ENCODE measurements at regions not wholly inside any gene's neighbourhood (a gene's known extent, or its start where the extent isn't known, plus 50 kb on each side); places are given as distances from the start of the nearest gene placed in this dataset.

DNA sequence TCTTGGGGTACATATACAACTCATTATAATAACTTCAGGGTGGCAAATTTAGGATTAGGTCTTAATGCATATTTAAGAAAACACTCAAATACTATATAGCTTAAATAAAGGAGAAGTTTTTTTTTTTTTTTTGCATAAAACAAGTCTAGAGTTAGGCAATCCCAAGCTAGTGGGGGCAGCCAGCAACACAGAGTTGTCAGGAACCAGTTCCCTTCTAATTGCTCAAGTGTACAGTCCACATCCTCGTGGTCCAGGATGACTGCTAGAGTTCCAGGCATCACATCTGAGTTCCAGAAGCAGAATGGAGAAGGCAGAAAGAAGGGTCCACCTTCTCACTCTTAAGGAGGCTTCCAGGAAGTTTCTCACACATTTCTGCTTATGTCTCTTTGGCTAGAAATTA, 261.9 kb upstream of the PLET1 start:
- TF ChIP-seq, protein P1, sequence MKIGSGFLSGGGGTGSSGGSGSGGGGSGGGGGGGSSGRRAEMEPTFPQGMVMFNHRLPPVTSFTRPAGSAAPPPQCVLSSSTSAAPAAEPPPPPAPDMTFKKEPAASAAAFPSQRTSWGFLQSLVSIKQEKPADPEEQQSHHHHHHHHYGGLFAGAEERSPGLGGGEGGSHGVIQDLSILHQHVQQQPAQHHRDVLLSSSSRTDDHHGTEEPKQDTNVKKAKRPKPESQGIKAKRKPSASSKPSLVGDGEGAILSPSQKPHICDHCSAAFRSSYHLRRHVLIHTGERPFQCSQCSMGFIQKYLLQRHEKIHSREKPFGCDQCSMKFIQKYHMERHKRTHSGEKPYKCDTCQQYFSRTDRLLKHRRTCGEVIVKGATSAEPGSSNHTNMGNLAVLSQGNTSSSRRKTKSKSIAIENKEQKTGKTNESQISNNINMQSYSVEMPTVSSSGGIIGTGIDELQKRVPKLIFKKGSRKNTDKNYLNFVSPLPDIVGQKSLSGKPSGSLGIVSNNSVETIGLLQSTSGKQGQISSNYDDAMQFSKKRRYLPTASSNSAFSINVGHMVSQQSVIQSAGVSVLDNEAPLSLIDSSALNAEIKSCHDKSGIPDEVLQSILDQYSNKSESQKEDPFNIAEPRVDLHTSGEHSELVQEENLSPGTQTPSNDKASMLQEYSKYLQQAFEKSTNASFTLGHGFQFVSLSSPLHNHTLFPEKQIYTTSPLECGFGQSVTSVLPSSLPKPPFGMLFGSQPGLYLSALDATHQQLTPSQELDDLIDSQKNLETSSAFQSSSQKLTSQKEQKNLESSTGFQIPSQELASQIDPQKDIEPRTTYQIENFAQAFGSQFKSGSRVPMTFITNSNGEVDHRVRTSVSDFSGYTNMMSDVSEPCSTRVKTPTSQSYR (CRISPR knock-in tag; IDR thresholded peaks at IDR 0.05), result no peak
- TF ChIP-seq, protein P2, sequence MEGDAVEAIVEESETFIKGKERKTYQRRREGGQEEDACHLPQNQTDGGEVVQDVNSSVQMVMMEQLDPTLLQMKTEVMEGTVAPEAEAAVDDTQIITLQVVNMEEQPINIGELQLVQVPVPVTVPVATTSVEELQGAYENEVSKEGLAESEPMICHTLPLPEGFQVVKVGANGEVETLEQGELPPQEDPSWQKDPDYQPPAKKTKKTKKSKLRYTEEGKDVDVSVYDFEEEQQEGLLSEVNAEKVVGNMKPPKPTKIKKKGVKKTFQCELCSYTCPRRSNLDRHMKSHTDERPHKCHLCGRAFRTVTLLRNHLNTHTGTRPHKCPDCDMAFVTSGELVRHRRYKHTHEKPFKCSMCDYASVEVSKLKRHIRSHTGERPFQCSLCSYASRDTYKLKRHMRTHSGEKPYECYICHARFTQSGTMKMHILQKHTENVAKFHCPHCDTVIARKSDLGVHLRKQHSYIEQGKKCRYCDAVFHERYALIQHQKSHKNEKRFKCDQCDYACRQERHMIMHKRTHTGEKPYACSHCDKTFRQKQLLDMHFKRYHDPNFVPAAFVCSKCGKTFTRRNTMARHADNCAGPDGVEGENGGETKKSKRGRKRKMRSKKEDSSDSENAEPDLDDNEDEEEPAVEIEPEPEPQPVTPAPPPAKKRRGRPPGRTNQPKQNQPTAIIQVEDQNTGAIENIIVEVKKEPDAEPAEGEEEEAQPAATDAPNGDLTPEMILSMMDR (IDR thresholded peaks at IDR 0.05), result no peak
- TF ChIP-seq, protein P3, sequence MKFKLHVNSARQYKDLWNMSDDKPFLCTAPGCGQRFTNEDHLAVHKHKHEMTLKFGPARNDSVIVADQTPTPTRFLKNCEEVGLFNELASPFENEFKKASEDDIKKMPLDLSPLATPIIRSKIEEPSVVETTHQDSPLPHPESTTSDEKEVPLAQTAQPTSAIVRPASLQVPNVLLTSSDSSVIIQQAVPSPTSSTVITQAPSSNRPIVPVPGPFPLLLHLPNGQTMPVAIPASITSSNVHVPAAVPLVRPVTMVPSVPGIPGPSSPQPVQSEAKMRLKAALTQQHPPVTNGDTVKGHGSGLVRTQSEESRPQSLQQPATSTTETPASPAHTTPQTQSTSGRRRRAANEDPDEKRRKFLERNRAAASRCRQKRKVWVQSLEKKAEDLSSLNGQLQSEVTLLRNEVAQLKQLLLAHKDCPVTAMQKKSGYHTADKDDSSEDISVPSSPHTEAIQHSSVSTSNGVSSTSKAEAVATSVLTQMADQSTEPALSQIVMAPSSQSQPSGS (CRISPR knock-in tag; IDR thresholded peaks at IDR 0.05; ENCODE audit: borderline replicate concordance, low read depth), result no peak
- TF ChIP-seq, protein P4, sequence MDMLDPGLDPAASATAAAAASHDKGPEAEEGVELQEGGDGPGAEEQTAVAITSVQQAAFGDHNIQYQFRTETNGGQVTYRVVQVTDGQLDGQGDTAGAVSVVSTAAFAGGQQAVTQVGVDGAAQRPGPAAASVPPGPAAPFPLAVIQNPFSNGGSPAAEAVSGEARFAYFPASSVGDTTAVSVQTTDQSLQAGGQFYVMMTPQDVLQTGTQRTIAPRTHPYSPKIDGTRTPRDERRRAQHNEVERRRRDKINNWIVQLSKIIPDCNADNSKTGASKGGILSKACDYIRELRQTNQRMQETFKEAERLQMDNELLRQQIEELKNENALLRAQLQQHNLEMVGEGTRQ (CRISPR knock-in tag; IDR thresholded peaks at IDR 0.05), result no peak
- no peak for TF ChIP-seq NFYB (CRISPR knock-in tag; conservative IDR thresholded peaks at IDR 0.05; ENCODE audit: low read depth)
- TF ChIP-seq CREB1 (CRISPR knock-in tag; IDR thresholded peaks at IDR 0.05), result no peak
- TF ChIP-seq, protein P5, sequence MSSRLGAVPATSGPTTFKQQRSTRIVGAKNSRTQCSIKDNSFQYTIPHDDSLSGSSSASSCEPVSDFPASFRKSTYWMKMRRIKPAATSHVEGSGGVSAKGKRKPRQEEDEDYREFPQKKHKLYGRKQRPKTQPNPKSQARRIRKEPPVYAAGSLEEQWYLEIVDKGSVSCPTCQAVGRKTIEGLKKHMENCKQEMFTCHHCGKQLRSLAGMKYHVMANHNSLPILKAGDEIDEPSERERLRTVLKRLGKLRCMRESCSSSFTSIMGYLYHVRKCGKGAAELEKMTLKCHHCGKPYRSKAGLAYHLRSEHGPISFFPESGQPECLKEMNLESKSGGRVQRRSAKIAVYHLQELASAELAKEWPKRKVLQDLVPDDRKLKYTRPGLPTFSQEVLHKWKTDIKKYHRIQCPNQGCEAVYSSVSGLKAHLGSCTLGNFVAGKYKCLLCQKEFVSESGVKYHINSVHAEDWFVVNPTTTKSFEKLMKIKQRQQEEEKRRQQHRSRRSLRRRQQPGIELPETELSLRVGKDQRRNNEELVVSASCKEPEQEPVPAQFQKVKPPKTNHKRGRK (CRISPR knock-in tag; IDR thresholded peaks at IDR 0.05; ENCODE audit: borderline replicate concordance), result no peak
- TF ChIP-seq, protein P6, sequence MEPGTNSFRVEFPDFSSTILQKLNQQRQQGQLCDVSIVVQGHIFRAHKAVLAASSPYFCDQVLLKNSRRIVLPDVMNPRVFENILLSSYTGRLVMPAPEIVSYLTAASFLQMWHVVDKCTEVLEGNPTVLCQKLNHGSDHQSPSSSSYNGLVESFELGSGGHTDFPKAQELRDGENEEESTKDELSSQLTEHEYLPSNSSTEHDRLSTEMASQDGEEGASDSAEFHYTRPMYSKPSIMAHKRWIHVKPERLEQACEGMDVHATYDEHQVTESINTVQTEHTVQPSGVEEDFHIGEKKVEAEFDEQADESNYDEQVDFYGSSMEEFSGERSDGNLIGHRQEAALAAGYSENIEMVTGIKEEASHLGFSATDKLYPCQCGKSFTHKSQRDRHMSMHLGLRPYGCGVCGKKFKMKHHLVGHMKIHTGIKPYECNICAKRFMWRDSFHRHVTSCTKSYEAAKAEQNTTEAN (CRISPR knock-in tag; IDR thresholded peaks at IDR 0.05), result no peak
- TF ChIP-seq, protein P7, sequence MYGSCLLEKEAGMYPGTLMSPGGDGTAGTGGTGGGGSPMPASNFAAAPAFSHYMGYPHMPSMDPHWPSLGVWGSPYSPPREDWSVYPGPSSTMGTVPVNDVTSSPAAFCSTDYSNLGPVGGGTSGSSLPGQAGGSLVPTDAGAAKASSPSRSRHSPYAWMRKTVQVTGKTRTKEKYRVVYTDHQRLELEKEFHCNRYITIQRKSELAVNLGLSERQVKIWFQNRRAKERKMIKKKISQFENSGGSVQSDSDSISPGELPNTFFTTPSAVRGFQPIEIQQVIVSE (CRISPR knock-in tag; IDR thresholded peaks at IDR 0.05; ENCODE audit: borderline replicate concordance), result no peak
- no peak for TF ChIP-seq MYBL2 (CRISPR knock-in tag; IDR thresholded peaks at IDR 0.05)
- no peak for TF ChIP-seq ETV6 (CRISPR knock-in tag; IDR thresholded peaks at IDR 0.05)
- TF ChIP-seq JUN (CRISPR knock-in tag; IDR thresholded peaks at IDR 0.05), result no peak
- TF ChIP-seq CBFB (CRISPR knock-in tag; IDR thresholded peaks at IDR 0.05; ENCODE audit: low read depth), result no peak
- no peak for TF ChIP-seq SP1 (CRISPR knock-in tag; conservative IDR thresholded peaks at IDR 0.05)

All from WTC11 (cell line).